Astrocyte of the spinal cord (primary cell): ENCODE measurements at regions not wholly inside any gene's neighbourhood (a gene's known extent, or its start where the extent isn't known, plus 50 kb on each side); places are given as distances from the start of the nearest gene placed in this dataset.

Experiments
- DNase-seq: peaks from one replicate; pipeline ENCODE4 v3.0.0; 2011; ENCODE audit warnings: low read depth, low spot score
- H3K4me3 ChIP-seq: 2 replicates; pipeline ENCODE4 v1.5.1; 2011; ENCODE audit warnings: low read depth, mild to moderate bottlenecking, low read length, moderate library complexity
- in situ Hi-C: cut with HindIII; loops from 2 replicates; pipeline ENCODE4 v1.10.0; 2017; ENCODE audit warnings: low sequenced_read_pairs
- TF ChIP-seq, protein P1 (sequence below): IDR thresholded peaks from 2 replicates; pipeline ENCODE4 v1.5.1; 2012; ENCODE audit warnings: low read depth, mild to moderate bottlenecking, low read length, inconsistent platforms

GRCh38 chr5:67366691-67367395 is 170.2 kb upstream of the CD180 start:
- in situ Hi-C loops, result no loop called here
- no peak overlapping the region for H3K4me3 ChIP-seq
- TF ChIP-seq, protein P1, sequence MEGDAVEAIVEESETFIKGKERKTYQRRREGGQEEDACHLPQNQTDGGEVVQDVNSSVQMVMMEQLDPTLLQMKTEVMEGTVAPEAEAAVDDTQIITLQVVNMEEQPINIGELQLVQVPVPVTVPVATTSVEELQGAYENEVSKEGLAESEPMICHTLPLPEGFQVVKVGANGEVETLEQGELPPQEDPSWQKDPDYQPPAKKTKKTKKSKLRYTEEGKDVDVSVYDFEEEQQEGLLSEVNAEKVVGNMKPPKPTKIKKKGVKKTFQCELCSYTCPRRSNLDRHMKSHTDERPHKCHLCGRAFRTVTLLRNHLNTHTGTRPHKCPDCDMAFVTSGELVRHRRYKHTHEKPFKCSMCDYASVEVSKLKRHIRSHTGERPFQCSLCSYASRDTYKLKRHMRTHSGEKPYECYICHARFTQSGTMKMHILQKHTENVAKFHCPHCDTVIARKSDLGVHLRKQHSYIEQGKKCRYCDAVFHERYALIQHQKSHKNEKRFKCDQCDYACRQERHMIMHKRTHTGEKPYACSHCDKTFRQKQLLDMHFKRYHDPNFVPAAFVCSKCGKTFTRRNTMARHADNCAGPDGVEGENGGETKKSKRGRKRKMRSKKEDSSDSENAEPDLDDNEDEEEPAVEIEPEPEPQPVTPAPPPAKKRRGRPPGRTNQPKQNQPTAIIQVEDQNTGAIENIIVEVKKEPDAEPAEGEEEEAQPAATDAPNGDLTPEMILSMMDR, result no peak
- no peak for DNase-seq

DNA sequence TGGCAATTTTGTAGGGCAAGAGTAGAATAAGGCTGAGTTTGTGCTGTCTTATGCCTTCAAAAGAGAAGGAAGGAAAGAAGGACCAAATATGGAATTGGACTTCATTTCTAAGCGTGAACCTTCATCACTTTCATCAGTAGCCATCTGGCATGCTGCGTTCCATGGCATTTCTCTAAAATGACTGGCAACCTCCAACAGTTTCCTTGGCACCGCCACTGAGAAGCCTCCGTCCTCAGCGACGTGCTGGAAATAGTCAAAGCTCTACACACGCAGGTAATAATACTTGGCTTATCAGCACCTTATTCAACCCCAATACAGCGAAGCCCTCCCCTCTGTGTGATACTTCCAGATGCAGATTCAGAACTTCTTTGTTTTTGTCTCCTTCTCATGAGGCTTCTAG is 169.7 kb upstream of the CD180 start:
- no peak overlapping the region for H3K4me3 ChIP-seq
- TF ChIP-seq, protein P1, result no peak
- no peak for DNase-seq
- in situ Hi-C loops, result no loop called here

DNA sequence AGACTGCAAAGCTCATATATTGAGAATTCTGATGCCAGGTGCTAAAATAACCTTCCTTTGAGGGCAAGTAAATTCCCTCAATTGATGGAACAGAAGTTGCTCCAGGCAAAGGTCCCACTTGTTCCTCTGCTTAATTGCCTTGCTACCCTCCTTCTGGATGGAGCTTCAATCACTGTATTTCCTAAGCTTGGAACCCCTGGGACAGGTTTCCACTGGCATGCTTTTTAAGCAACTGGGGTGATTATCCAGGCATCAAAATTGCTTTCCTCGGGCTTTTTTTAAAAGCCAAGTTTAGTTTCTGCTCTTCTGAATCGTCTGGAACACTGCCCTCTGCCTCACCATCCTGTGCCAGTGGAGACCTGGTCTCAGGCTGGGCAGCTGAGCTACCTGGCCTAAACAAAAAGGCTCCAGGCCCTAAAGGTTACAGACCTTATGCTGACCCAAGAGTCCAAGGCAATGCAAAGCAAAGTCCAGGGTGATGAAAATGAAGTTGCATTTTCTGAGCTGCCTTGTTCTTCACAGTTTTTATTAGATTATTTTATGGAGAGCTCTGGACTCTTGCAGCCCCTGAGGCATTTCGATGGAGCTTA is 167.9 kb upstream of the CD180 start:
- no peak for DNase-seq
- no peak overlapping the region for H3K4me3 ChIP-seq
- in situ Hi-C loops, result no loop called here
- TF ChIP-seq, protein P1, result no peak

- in situ Hi-C loops, result no loop called here
- no peak overlapping the region for H3K4me3 ChIP-seq
- no peak for DNase-seq
- TF ChIP-seq, protein P1, result no peak
These were observed 167.4 kb upstream of the CD180 start for GRCh38 chr5:67363963-67364362.

- TF ChIP-seq, protein P1, result no peak
- H3K4me3 ChIP-seq, result no peak overlapping the region
- in situ Hi-C loops, result no loop called here
- DNase-seq, result no peak
These were observed 166.6 kb upstream of the CD180 start for GRCh38 chr5:67363180-67363709.

DNA sequence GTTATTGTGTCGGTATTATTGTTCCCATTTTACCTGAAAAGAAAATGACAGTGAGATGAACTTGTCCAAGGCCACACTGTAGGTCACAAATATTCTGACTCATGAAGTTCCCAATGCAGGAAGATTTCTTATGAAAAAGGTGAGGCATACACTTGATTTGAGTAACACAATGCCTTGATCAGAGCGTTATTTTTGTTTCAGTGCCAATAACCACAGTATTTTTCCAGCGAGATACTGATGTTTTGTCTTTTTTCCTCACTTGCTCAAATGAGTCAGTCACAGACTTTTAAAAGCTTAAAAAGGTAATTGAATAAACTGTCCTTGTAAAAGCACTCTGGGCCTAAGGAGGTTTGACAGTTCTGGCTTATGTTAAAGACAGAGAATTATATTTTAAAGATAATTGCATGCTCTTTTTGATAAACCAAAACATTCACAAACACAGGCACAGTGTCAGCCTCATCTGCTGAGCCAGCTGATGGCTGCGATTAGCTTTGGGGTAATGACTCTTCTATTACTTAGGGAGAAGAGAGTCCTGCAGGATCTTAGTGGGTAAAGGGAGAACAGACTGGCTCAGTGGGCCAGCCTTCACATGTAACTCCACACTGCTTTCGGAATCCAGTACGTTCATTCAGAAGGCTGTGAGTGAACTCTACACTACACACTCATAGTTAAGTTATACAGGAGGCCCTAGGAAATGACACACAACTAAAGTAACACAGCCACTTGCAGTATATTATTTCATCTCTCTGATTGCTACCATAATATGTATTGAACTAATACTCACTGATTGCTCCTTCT is 165.5 kb upstream of the CD180 start:
- in situ Hi-C loops, result no loop called here
- DNase-seq, result peak; percentile 82
- TF ChIP-seq, protein P1, result no peak
- H3K4me3 ChIP-seq, result no peak overlapping the region
